ENCODE measurements at regions not wholly inside any gene's neighbourhood (a gene's known extent, or its start where the extent isn't known, plus 50 kb on each side); places are given as distances from the start of the nearest gene placed in this dataset.
"Not testable (repeated sequence)": the region's sequence is repeated elsewhere in the genome, so short reads cannot be mapped to it uniquely, and the experiment has no call there.

GRCh38 chr1:144045751-144046546 is 74.2 kb upstream of the FAM72C start:
- TF ChIP-seq CTCF, POLR2A (IDR thresholded peaks at IDR 0.05): not testable (repeated sequence)

Measured in esophagus squamous epithelium (tissue), 4 donors.